ENCODE measurements at regions not wholly inside any gene's neighbourhood (a gene's known extent, or its start where the extent isn't known, plus 50 kb on each side); places are given as distances from the start of the nearest gene placed in this dataset.

GRCh38 chr11:24157316-24157715 is 339.5 kb upstream of the LUZP2 start:
- TF ChIP-seq CTCF (conservative IDR thresholded peaks at IDR 0.05) (no peak), EZH2 (IDR thresholded peaks at IDR 0.05; ENCODE audit: low read depth) (no peak)

All from PC-9 (cell line).